ENCODE measurements at regions not wholly inside any gene's neighbourhood (a gene's known extent, or its start where the extent isn't known, plus 50 kb on each side); places are given as distances from the start of the nearest gene placed in this dataset.
A peak's percentile ranks its signal among the peaks of the same experiment; 100 is the strongest.

DNA sequence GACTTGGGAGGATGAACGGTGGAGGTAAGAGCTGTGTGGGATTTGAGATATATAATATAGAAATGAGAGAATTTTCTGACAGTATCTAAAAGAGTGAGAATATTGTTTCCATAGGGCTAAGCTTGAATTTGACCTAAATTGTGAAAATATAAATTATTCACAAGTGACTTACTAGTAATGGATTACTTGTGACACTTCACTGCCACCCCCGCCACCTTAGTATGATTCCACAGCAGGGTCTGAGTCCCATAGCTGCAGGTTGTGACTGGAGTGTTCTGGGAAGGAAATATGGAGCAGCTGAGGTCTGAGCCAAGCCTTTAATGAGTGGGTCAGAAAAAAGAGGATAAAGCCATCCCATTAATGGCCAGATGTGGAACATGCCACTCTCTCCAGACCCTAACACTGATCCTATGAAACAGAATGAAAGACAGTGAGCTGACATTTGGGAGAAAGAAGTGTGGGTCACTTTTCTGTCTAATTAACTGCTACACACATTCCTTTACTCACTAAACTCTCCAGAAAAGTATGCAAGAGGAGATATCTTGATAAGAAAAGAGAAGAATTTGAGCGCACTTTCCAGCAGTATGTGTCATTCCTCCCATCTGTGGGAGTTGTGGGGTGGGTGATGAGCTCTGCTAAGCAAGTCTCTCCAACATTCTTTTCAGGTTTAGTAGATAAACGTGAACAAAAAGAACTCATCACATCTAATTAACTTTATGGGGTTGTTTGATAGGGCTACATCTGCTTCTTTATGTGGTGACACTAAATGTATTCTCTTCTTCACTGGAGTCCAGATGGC, 1193.4 kb downstream of the SORCS3 start:
- DNase-seq (ENCODE audit: low read depth in 4 of 4, low spot score in 2 of 4), result no peak

DNA sequence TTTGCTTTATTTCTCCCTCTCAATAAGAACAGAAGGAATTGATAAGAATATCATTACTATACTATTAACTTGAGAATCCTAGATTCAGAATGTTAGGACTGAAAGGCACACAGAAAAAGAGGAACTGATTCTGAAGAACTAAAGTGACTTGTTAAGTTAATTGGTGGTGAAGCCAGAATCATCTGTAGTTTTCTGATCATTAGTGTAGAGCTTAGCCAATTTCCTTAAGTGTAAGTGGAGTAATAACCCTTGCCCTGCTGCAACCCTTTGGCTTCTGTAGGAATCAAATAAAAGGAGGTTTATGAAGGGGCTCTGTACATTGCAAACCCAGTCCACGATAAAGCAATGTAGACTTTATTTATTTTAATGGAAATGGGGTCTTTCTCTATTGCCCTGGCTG, 1186.0 kb downstream of the SORCS3 start:
- DNase-seq (ENCODE audit: low read depth in 4 of 4, low spot score in 2 of 4), result no peak

GRCh38 chr10:105807935-105808587, 1167.0 kb downstream of the SORCS3 start:
- DNase-seq (ENCODE audit: low read depth in 4 of 4, low spot score in 2 of 4), result no peak

GRCh38 chr10:105803206-105803605, 1162.1 kb downstream of the SORCS3 start:
- no peak for DNase-seq (ENCODE audit: low read depth in 4 of 4, low spot score in 2 of 4)

- no peak for DNase-seq (ENCODE audit: low read depth in 4 of 4, low spot score in 2 of 4)
Observed at GRCh38 chr10:105800641-105801040, 1159.6 kb downstream of the SORCS3 start.

- DNase-seq (ENCODE audit: low read depth in 4 of 4, low spot score in 2 of 4), result no peak
Observed at GRCh38 chr10:105798328-105798889, 1157.3 kb downstream of the SORCS3 start.

DNA sequence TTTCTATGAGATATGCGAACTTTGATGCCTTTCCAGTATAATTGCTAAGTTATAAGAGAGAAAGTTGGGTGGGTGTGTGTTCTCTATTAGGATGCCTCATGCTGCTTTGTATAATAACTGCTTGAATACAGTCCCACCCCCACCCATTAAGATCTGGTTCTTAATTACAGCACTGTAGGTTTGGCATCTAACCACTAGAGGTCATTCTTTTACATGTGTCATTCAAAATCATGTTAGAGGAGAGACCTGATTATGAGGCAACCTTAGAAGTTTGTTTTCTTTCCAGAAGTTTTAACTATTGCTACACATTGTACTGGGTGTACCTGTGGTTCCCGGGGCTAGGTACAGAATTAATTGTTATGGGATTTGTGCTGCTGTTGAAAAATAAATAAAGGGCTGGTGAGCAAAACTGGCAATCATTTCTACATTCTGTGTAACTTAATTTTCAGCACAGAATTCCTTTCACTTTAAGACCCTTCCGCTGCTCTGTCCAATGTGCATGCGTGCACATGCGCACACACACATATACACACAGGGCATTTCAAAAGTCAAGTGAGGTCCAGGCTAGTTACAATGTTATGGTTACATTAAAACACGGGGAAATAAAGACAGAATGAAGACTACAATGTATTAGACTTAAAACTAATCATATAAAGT, 1156.3 kb downstream of the SORCS3 start:
- DNase-seq (ENCODE audit: low read depth in 4 of 4, low spot score in 2 of 4), result peak in 3 of 4 donors; percentile 24 to 34 (median 25)

- DNase-seq (ENCODE audit: low read depth in 4 of 4, low spot score in 2 of 4), result no peak
Observed at GRCh38 chr10:105793071-105793470, 1152.0 kb downstream of the SORCS3 start.

- no peak for DNase-seq (ENCODE audit: low read depth in 4 of 4, low spot score in 2 of 4)
Observed at GRCh38 chr10:105785721-105786120, 1144.6 kb downstream of the SORCS3 start.

- no peak for DNase-seq (ENCODE audit: low read depth in 4 of 4, low spot score in 2 of 4)
Observed at GRCh38 chr10:105783936-105784483, 1142.9 kb downstream of the SORCS3 start.

DNA sequence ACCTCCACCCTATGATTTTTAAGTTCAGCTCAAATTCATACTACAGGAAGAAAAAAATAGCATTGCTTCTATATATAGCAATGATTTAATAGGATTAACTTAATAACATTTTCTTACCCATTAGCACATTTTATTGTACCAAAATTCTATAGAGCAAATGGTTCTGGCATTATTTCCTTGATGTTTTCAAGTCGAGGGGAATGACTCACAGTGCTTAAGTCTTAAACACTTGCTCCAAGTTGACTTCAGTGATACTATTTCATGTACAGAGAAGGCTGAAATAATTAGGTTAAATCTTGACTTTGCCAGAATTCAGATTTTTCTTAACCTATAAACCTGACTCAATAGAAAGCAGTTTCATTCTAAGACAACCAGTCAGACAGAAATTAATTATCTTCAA, 1133.8 kb downstream of the SORCS3 start:
- DNase-seq (ENCODE audit: low read depth in 4 of 4, low spot score in 2 of 4), result no peak

DNA sequence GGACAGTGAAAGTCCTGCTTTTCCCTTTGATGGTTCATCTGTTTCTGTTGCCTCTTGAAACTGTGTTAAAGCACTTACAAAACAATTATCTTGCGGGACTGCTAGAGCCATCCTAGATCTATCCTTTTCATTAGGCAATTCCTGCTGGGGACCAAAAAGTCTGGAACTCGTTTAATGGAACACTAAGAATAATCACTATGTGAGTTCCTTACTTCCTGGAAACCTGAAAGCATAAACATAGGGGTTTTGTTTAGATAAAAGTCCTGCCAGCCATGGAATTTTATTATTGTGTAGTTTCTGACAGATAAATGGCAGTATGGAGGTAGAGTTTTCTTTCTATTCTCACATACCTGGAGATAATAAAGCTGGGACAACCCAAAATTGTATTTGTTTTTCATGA, 1133.3 kb downstream of the SORCS3 start:
- no peak for DNase-seq (ENCODE audit: low read depth in 4 of 4, low spot score in 2 of 4)

- DNase-seq (ENCODE audit: low read depth in 4 of 4, low spot score in 2 of 4), result no peak
Observed at GRCh38 chr10:105770524-105771212, 1129.6 kb downstream of the SORCS3 start.

DNA sequence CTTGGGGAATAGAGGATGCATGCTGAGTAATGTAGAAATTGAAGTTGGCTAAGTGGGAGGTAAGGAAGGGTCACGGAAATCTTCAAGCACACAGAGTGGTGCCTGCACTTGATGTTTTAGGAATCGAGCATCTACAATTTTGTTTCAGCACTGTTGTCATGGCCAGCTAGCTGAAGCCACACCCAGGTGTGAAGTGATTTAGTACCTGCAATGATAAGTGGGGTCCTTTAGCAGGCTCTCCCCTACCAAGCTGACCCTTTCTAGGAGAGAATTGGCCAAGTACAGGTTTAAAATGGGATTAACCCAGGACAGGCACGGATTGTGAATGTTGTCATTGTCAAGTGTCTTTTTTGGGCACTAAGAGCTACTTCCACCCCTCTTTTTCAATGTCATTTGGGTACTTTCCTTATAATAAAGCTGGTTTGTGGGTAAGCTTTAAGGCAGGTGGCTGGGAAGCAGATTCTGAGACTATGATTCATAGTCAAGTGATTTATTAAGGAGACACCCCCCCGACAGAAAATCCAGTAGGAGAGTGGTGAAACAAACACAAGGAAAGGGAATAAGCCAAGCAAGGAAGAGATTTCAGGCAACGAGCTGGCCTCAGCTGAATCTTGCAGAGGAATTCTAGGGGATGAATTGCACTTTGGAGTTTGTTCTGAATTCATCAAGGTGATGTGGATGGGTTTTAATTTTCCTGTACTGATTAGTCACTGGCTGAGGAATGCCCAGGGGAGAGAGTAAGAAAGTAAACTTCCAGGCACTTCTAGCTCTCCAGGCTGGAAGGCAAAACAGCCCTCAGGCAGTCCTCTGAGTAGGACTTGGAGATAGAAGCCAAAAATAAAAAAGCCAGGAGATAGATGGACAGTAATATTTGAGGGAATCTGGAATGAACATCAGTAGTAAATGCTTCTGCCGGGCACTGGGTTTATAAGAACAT, 1128.4 kb downstream of the SORCS3 start:
- no peak for DNase-seq (ENCODE audit: low read depth in 4 of 4, low spot score in 2 of 4)

DNA sequence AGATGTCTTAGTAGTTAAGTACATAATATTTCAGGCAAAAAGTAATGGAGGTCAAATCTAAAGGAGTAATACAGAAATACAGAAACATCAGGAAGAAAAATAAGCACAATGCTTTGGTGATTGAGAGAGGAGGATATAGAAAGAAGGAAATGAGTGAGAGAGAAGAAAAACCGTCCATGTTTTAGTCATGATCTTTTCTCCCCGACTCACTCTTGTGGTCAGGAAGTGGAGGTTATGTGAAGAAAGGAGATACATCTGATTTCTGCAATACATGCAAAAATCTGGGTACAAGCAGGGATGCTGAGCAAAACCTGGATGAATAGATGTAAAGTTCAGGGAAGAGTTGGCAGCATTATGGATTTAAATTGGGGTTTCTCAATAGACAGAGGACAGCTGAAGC, 1122.5 kb downstream of the SORCS3 start:
- DNase-seq (ENCODE audit: low read depth in 4 of 4, low spot score in 2 of 4), result no peak

- no peak for DNase-seq (ENCODE audit: low read depth in 4 of 4, low spot score in 2 of 4)
Observed at GRCh38 chr10:105761576-105762260, 1120.6 kb downstream of the SORCS3 start.

DNA sequence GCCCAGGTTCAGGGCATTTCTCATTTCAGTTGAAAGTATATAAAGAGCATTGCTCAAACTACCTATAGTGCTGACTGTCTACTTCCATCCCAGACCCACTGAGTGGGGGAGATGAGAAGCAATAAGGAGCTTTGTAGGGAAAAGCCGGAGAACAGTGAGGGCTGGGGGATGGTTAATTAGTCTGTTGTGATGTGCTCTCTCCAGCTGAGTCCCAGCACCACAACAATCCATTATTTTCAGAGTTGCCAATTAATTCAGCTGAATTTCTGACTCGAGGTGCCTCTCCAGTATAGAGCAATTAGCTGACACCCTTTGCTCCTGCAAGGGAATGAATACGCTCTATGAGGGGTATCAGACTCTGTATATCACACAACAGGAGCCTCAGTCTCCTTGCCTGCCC, 1118.6 kb downstream of the SORCS3 start:
- DNase-seq (ENCODE audit: low read depth in 4 of 4, low spot score in 2 of 4), result no peak

DNA sequence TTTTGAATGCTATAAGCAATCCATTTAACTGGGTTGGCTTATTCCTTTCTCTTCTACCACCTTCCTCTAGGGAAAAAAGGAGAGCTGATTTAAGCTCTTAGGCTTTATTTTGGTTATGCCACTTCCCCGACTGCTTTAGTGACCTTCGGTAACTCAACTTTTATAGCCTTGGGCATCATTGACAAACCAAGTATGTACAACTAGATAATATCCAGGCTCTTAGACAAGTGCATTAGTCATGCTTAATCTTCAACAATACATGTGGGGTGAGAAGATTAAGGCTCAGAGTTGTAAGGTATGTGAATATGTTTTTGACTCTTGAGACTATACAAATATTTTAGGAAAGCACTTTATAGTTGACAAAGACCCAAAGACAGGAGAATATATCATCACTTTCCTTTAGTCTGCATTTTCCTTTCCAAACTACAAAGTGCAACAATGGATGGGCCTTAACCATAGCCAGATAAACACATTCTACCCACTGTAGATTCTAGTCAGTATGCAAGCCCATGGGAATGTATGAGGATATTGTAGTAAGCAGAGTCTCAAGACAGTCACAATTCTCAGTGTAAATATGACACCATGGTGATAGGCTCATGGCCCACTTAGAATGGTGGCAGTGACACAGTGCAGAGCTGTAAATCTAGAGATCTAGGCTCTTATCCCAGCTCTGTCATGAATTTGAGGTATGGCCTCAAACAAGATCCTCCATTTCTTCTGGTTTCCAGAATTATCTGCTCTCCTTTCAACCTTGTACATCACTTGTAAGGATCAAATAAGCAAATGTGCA, 1117.3 kb downstream of the SORCS3 start:
- DNase-seq (ENCODE audit: low read depth in 4 of 4, low spot score in 2 of 4), result no peak
